Astrocyte of the cerebellum (primary cell): ENCODE measurements at regions not wholly inside any gene's neighbourhood (a gene's known extent, or its start where the extent isn't known, plus 50 kb on each side); places are given as distances from the start of the nearest gene placed in this dataset.

Experiments
- DNase-seq: peaks from one replicate; pipeline ENCODE4 v3.0.0-alpha.2; 2011; ENCODE audit warnings: low read depth
- H3K4me3 ChIP-seq: 2 replicates; pipeline ENCODE4 v1.5.1; 2011; ENCODE audit warnings: mild to moderate bottlenecking, low read depth, low read length, moderate library complexity
- CTCF ChIP-seq: IDR thresholded peaks from 2 replicates; pipeline ENCODE4 v1.5.1; 2012; ENCODE audit warnings: low read length, low read depth, moderate library complexity, mild to moderate bottlenecking; ENCODE audit errors: missing control alignments
- in situ Hi-C: cut with HindIII; loops from 2 replicates; pipeline ENCODE4 v1.10.0; 2017; ENCODE audit warnings: low sequenced_read_pairs

GRCh38 chr4:125911058-125911457, 596.3 kb downstream of the FAT4 start:
- no peak for TF ChIP-seq CTCF
- H3K4me3 ChIP-seq = no peak overlapping the region
- in situ Hi-C loops = no loop called here
- DNase-seq = no peak

GRCh38 chr4:125911481-125911880, 596.7 kb downstream of the FAT4 start:
- in situ Hi-C loops = no loop called here
- H3K4me3 ChIP-seq = no peak overlapping the region
- no peak for DNase-seq
- no peak for TF ChIP-seq CTCF

- in situ Hi-C loops = no loop called here
- TF ChIP-seq CTCF = no peak
- no peak for DNase-seq
- H3K4me3 ChIP-seq = no peak overlapping the region
Observed at GRCh38 chr4:125917559-125917958, 602.8 kb downstream of the FAT4 start.

- in situ Hi-C loops = no loop called here
- no peak overlapping the region for H3K4me3 ChIP-seq
- TF ChIP-seq CTCF = no peak
- no peak for DNase-seq
Observed at GRCh38 chr4:125928652-125929051, 613.9 kb downstream of the FAT4 start.

GRCh38 chr4:125938541-125938940, 623.8 kb downstream of the FAT4 start:
- no peak overlapping the region for H3K4me3 ChIP-seq
- TF ChIP-seq CTCF = no peak
- no peak for DNase-seq
- in situ Hi-C loops = no loop called here

- in situ Hi-C loops = no loop called here
Observed at GRCh38 chr4:125940426-125940825, 625.7 kb downstream of the FAT4 start.

More at GRCh38 chr4:125940426-125940825, 625.7 kb downstream of the FAT4 start:
- H3K4me3 ChIP-seq = no peak overlapping the region
- DNase-seq = no peak
- no peak for TF ChIP-seq CTCF
